KBM-7 (cell line): ENCODE measurements at regions not wholly inside any gene's neighbourhood (a gene's known extent, or its start where the extent isn't known, plus 50 kb on each side); places are given as distances from the start of the nearest gene placed in this dataset.

Experiments
- DNase-seq: peaks from one replicate; pipeline ENCODE4 v3.0.0-alpha.2; 2015
- in situ Hi-C: fragments of 300-500 bp; cut with MboI; formaldehyde crosslinking; loops from 2 replicates; pipeline ENCODE4 v1.14.3; 2020; ENCODE audit warnings: low sequenced_read_pairs, low pct_unique_long_range_greater_than_20kb, mixed read lengths

- in situ Hi-C loops = no loop called here
- no peak for DNase-seq
Measured at GRCh38 chr9:107932046-107932445, 442.5 kb upstream of the KLF4 start.

- in situ Hi-C loops = no loop called here
- DNase-seq = no peak
Measured at GRCh38 chr9:107931071-107931715, 441.6 kb upstream of the KLF4 start.

GRCh38 chr9:107929443-107929842 lies 439.9 kb upstream of the KLF4 start:
- in situ Hi-C loops = no loop called here

GRCh38 chr9:107928701-107929371 lies 439.3 kb upstream of the KLF4 start:
- DNase-seq = no peak
- in situ Hi-C loops = no loop called here

More at GRCh38 chr9:107929443-107929842, 439.9 kb upstream of the KLF4 start:
- DNase-seq = no peak

GRCh38 chr9:107927276-107927675 lies 437.7 kb upstream of the KLF4 start:
- DNase-seq = no peak
- in situ Hi-C loops = no loop called here

GRCh38 chr9:107925749-107926297 lies 436.3 kb upstream of the KLF4 start:
- no peak for DNase-seq
- in situ Hi-C loops = no loop called here

- DNase-seq = no peak
- in situ Hi-C loops = no loop called here
Measured at GRCh38 chr9:107922260-107922659, 432.7 kb upstream of the KLF4 start.

GRCh38 chr9:107919263-107919662 lies 429.7 kb upstream of the KLF4 start:
- in situ Hi-C loops = no loop called here
- no peak for DNase-seq

GRCh38 chr9:107918749-107919148 lies 429.2 kb upstream of the KLF4 start:
- in situ Hi-C loops = no loop called here
- no peak for DNase-seq

- no peak for DNase-seq
- in situ Hi-C loops = no loop called here
Measured at GRCh38 chr9:107914151-107914550, 424.6 kb upstream of the KLF4 start.

- DNase-seq = no peak
- in situ Hi-C loops = no loop called here
Measured at GRCh38 chr9:107907715-107908114, 418.1 kb upstream of the KLF4 start.

GRCh38 chr9:107907255-107907654 lies 417.7 kb upstream of the KLF4 start:
- no peak for DNase-seq
- in situ Hi-C loops = no loop called here

- no peak for DNase-seq
- in situ Hi-C loops = no loop called here
Measured at GRCh38 chr9:107906074-107906473, 416.5 kb upstream of the KLF4 start.

- in situ Hi-C loops = no loop called here
- no peak for DNase-seq
Measured at GRCh38 chr9:107905308-107906020, 415.9 kb upstream of the KLF4 start.

- no peak for DNase-seq
- in situ Hi-C loops = no loop called here
Measured at GRCh38 chr9:107899961-107900330, 410.4 kb upstream of the KLF4 start.

GRCh38 chr9:107898761-107899160 lies 409.2 kb upstream of the KLF4 start:
- in situ Hi-C loops = no loop called here
- DNase-seq = no peak

GRCh38 chr9:107896544-107896943 lies 407.0 kb upstream of the KLF4 start:
- no peak for DNase-seq
- in situ Hi-C loops = no loop called here

- in situ Hi-C loops = no loop called here
- DNase-seq = no peak
Measured at GRCh38 chr9:107895501-107896001, 406.0 kb upstream of the KLF4 start.

- in situ Hi-C loops = no loop called here
- no peak for DNase-seq
Measured at GRCh38 chr9:107894572-107895261, 405.1 kb upstream of the KLF4 start.
